Endothelial cell (in vitro differentiated cells): ENCODE measurements at regions not wholly inside any gene's neighbourhood (a gene's known extent, or its start where the extent isn't known, plus 50 kb on each side); places are given as distances from the start of the nearest gene placed in this dataset.
"Not testable (repeated sequence)": the region's sequence is repeated elsewhere in the genome, so short reads cannot be mapped to it uniquely, and the experiment has no call there.

Source experiments
- DNase-seq: peaks from one replicate; pipeline ENCODE4 v3.0.0; 2021; ENCODE audit warnings: low spot score
- H3K27ac Mint-ChIP-seq: one replicate; pipeline ENCODE4 v1.8.0; 2021; ENCODE audit warnings: mixed read lengths, inconsistent platforms; ENCODE audit not compliant: unreplicated experiment
- H3K27me3 Mint-ChIP-seq: one replicate; pipeline ENCODE4 v1.8.0; 2021; ENCODE audit warnings: mild to moderate bottlenecking, moderate library complexity, mixed read lengths, inconsistent platforms; ENCODE audit not compliant: unreplicated experiment
- H3K36me3 Mint-ChIP-seq: one replicate; pipeline ENCODE4 v1.8.0; 2021; ENCODE audit warnings: mild to moderate bottlenecking, low read depth, mixed read lengths, inconsistent platforms; ENCODE audit not compliant: unreplicated experiment
- H3K4me1 Mint-ChIP-seq: one replicate; pipeline ENCODE4 v1.8.0; 2021; ENCODE audit warnings: mild to moderate bottlenecking, mixed read lengths, inconsistent platforms; ENCODE audit not compliant: unreplicated experiment
- H3K4me3 Mint-ChIP-seq: one replicate; pipeline ENCODE4 v1.8.0; 2021; ENCODE audit warnings: mild to moderate bottlenecking, mixed read lengths, inconsistent platforms; ENCODE audit not compliant: unreplicated experiment
- H3K9me3 Mint-ChIP-seq: one replicate; pipeline ENCODE4 v1.8.0; 2021; ENCODE audit warnings: mixed read lengths, inconsistent platforms; ENCODE audit not compliant: unreplicated experiment
- CTCF ChIP-seq: fragments of 200-600 bp; sonication (generic); IDR thresholded peaks from one replicate; pipeline ENCODE4 v1.5.0; 2021; ENCODE audit warnings: antibody characterized with exemption; ENCODE audit not compliant: unreplicated experiment

- no peak for TF ChIP-seq CTCF
- no peaks in the 10 kb centered on the region for H3K27me3 Mint-ChIP-seq
- H3K36me3 Mint-ChIP-seq, result no peaks in the 10 kb centered on the region
- H3K4me1 Mint-ChIP-seq, result no peaks in the 10 kb centered on the region
- DNase-seq, result no peak
- H3K4me3 Mint-ChIP-seq, result no peak overlapping the region
- H3K27ac Mint-ChIP-seq, result no peak overlapping the region
- no peaks in the 10 kb centered on the region for H3K9me3 Mint-ChIP-seq
Measured at GRCh38 chr1:195663549-195664280, 944.5 kb downstream of the KCNT2 start.

GRCh38 chr1:195656780-195657179 is 951.5 kb downstream of the KCNT2 start:
- H3K9me3 Mint-ChIP-seq, result no peaks in the 10 kb centered on the region
- no peak for DNase-seq
- H3K27me3 Mint-ChIP-seq, result no peaks in the 10 kb centered on the region
- no peak overlapping the region for H3K4me3 Mint-ChIP-seq
- no peak overlapping the region for H3K27ac Mint-ChIP-seq
- TF ChIP-seq CTCF, result no peak
- H3K36me3 Mint-ChIP-seq, result no peaks in the 10 kb centered on the region
- H3K4me1 Mint-ChIP-seq, result no peaks in the 10 kb centered on the region

- H3K36me3 Mint-ChIP-seq, H3K27me3 Mint-ChIP-seq, H3K27ac Mint-ChIP-seq, H3K4me1 Mint-ChIP-seq, DNase-seq, H3K9me3 Mint-ChIP-seq, H3K4me3 Mint-ChIP-seq: not testable (repeated sequence)
Measured at GRCh38 chr1:195648875-195649274, 959.4 kb downstream of the KCNT2 start.

- TF ChIP-seq CTCF, result no peak
- Mint-ChIP-seq H3K36me3 (no peaks in the 10 kb centered on the region), H3K27ac (no peak overlapping the region), H3K9me3 (no peaks in the 10 kb centered on the region), H3K4me1 (no peaks in the 10 kb centered on the region), H3K4me3 (no peak overlapping the region), H3K27me3 (no peaks in the 10 kb centered on the region)
- DNase-seq, result no peak
Measured at GRCh38 chr1:195637539-195637938, 970.7 kb downstream of the KCNT2 start.

- Mint-ChIP-seq H3K4me1 (no peaks in the 10 kb centered on the region), H3K36me3 (no peaks in the 10 kb centered on the region), H3K27ac (no peak overlapping the region), H3K9me3 (no peaks in the 10 kb centered on the region), H3K4me3 (no peak overlapping the region), H3K27me3 (no peaks in the 10 kb centered on the region)
- no peak for TF ChIP-seq CTCF
- DNase-seq, result no peak
Measured at GRCh38 chr1:195618287-195618686, 990.0 kb downstream of the KCNT2 start.
